ENCODE measurements at regions not wholly inside any gene's neighbourhood (a gene's known extent, or its start where the extent isn't known, plus 50 kb on each side); places are given as distances from the start of the nearest gene placed in this dataset.
A peak's percentile ranks its signal among the peaks of the same experiment; 100 is the strongest.
"Not testable (repeated sequence)": the region's sequence is repeated elsewhere in the genome, so short reads cannot be mapped to it uniquely, and the experiment has no call there.

DNA sequence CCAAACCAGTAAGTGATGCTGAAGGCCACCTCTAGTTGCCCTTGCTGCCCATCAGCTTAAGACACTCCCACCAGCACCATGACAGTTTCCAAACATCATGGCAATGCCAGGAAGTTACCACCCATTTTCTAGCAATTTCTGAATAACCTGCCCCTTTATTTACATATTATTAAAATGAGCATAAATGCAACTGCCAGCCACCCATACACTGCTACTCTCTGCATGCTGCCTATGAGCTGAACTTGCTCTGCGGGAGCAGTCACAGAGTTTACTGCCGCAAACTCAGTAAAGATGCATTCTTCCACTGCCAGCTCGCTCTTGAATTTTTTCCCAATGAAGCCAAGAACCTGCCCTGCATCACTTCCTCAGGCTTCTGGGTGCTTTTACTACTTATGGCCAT is 212.6 kb downstream of the SH2D4B start:
- DNase-seq (ENCODE audit: low read depth in 2 of 2), result no peak

DNA sequence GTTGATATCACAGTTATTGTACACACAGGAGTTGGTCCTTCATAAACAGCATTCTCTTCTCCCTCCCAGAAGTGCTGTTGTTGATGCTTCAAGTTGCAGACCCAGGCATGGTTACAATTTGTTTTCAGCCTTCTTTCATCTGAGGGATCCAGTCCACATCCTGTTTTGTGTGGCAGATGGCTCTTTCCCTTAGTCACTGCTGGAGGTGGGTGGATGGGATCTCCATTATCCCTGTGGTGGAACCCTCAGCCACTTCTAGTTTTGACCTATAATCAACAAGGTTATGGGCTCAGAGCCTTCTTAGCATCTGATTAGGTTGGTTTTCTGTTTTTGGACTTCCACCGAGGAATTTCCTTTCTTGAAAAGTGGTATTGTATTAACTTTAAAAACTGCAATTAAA is 214.2 kb downstream of the SH2D4B start:
- DNase-seq (ENCODE audit: low read depth in 2 of 2), result no peak

DNA sequence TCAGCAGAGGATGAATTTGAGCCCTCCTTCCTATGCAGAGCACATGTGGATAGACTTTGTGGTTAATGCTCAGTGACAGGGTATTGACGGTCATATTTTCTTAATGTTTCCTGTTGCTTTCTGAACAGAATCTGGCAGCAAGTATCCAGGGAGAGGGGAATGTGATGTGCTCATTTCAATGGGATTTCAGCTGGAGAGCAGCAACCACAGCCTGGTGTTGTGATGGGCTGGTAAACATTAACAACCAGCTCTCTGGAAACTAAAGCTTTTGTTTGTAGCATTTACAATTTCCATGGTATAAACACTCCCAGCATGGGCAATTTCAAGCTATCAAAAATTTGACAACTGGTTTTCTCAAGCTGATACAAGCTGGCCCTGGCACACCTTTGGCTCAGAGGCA is 215.9 kb downstream of the SH2D4B start:
- DNase-seq (ENCODE audit: low read depth in 2 of 2), result no peak

DNA sequence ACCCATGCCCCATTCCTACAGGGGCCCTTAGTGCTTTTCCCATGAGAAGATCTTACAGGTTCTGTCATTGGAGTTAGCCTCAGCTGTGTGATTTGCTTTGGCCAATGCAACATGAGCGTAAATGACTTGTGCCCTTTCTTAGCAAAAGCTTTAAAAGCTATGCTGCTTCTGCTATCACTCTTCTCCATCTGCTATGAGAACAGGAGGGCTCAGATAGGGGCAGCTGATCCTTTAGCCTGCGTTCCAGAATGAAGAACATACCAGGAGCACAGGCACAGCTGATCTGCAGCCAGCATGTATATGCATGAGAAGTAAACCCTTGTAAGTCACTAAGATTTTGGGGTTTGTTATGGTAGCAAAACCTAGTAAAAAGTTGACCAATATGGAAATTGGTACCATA is 218.2 kb downstream of the SH2D4B start:
- no peak for DNase-seq (ENCODE audit: low read depth in 2 of 2)

DNA sequence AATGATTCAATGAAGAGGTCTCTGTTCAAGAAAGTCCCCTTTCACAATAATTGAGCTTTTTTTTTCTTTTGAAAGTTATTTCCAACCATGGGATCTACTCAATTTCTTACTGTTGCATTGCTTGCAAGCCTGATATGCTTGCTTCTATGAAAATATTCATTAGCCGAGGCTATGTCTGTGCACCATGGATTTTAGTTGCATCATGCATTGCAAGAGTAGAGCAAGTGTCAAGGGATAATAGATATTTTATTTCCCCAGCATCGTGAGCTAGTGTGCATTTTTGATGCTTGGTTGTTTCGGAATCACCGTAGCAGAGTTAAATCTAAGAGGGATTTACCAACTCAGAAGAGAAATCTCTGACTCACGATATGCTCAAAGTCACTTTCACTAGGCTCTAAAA is 222.0 kb downstream of the SH2D4B start:
- no peak for DNase-seq (ENCODE audit: low read depth in 2 of 2)

DNA sequence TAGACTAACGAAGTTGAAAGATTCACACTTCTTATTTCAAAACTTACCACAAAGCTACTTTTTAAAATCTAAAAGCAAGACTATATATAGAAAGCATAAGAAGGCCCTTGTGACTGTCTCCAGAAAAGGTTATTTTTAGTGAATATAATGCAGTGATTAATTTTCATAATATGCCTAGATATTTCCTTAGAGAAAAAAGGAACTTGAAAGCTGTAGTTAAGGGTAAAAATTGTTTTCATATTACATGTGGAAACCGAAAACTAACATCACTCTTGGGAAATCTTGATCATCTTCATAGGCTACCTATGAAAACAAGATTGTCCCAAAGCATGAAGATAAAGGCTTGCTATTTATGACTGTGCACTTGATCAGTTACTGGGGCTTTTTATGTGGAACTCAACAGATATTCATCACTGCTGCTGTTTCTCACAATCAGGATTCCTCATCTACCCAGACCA is 223.2 kb downstream of the SH2D4B start:
- no peak for DNase-seq (ENCODE audit: low read depth in 2 of 2)

DNA sequence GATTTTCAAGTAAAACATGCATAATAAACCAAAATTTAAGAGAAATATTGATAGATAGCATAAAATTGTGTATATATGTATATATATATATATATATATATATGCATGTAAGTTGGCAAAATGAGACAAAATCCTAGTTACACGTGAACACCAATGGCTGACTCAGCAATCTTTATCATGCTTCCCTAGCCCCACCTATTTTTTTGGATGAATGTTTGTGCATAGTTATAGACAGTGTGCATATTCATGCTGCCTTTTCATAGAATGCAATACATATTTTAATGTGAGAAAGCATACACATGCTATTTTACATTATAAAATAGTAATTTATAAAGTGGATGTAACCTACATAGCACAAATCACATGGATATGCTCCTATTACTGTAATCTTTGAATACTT is 230.3 kb downstream of the SH2D4B start:
- no peak for DNase-seq (ENCODE audit: low read depth in 2 of 2)

DNA sequence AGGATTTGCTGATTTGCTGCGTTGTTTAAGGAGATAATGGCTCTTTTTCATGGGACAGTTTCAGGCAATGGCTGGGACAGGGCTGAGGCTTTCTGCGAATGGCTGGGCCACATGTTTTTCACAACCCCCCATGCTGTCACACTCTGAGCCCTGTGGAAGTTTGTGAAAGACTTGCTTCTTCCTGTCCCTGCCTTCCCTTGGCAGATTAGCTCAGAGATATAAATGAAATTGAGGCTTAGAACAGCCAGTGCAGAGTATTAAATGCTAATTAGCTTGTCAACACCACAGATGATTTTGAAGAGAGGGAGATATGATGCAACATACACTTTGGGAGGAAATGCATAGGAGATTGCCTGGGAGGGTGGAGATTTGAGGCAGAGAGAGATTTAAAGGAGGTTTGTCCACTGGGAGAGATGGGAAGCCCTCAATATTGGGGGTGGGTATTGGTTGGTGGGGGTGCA is 232.0 kb downstream of the SH2D4B start:
- no peak for DNase-seq (ENCODE audit: low read depth in 2 of 2)

DNA sequence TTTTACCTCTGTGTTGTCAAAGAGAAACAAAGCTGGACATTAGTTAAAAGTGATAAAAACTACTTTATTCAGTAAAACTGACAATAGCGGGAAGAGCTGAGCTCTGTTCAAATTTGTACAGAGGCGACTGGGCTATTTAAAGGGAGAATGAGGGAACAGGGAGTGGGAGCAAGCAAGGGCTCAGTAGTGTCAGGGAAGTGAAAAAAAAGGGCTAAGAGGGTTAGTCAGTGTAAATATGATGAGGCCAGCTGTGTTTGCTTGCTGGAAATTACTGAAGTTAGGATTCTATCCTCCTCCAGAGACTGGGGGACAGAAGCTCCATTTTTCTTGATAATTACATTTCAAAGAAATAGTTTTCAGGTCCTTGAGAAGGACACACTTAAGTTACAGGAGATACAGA is 232.5 kb downstream of the SH2D4B start:
- DNase-seq (ENCODE audit: low read depth in 2 of 2), result no peak

DNA sequence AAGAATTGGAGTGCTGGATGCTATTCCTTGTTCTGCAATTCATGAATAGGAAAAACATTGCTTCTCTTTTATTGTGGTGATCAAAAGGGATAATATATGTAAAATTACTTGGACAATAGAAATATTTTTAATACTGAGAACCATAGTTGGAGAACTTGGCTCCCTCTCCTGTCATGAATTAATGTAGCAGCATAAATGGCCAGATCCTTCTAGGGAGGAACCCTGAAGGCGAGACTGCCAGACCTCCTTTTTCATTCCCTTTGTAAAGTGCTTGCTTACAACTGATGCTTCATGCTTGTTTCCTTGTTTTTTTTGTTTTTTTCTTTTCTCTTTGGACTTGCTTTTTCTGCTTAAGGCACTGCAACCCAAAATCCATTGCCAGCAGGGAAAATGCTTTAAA is 233.6 kb downstream of the SH2D4B start:
- DNase-seq (ENCODE audit: low read depth in 2 of 2), result no peak

DNA sequence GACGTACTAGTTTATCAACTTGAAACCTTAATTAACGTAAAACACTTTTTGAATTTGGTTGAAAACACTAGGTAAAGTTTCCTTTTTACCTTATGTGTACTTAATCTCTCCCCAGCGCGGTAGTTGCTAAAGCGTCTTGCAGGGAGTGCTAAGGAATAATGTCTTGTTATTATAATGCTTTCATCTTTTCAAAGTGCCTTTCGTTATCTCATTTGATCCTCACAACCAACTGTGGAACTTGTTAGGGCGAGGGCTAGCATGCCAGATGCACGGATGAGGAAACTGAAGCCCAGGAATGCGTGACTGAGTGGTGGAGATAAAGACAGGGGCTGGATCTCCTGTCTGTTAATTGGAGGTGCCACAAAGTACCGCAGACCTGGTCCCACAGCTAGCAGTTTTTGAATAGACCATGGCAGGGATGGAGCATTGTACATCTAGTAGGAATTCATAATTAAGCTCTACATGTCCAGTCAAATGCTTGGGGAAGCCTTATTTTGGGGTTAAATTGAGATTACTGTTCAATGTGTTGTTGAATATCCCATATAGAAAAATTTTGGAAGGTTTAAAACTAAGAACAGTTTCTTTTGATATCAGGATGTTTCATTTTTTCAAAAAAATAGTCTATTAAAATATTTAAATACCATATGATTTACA is 234.3 kb downstream of the SH2D4B start:
- DNase-seq (ENCODE audit: low read depth in 2 of 2), result no peak

DNA sequence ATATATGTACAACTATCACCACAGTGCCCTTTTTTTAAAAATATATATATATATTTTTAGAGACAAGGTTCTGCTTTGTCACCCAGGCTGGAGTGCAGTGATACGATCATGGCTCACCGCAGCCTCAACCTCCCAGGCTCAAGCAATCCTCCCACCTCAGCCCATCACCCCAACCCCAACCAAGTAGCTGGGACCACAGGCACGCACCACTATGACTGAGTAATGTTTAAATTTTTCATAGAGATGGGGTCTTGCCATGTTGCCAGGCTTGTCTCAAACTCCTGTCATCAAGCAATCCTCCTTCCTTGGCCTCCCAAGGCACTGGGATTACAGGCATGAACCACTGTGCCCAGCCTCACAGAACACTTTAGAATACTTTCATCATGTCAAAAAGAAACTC is 234.9 kb downstream of the SH2D4B start:
- DNase-seq (ENCODE audit: low read depth in 2 of 2), result no peak

DNA sequence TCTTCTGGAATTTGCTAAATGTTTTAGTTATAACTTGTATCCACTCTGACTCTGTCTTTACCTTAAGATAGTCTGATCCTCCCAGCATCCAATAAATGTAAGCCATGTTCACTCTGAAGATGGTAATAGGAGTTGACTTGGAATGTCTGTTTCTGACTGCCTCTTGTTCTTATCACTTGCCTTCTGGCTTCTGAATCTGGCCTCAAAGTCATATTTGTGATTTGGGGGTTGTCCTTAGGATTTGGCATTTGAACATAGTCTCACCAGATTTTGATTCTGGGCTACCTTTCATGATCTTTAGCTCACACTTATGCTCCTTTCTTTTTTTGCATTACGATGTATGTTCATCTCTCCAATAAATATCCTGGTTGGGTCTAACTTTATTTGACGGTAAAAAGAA is 247.0 kb downstream of the SH2D4B start:
- DNase-seq (ENCODE audit: low read depth in 2 of 2), result no peak

DNA sequence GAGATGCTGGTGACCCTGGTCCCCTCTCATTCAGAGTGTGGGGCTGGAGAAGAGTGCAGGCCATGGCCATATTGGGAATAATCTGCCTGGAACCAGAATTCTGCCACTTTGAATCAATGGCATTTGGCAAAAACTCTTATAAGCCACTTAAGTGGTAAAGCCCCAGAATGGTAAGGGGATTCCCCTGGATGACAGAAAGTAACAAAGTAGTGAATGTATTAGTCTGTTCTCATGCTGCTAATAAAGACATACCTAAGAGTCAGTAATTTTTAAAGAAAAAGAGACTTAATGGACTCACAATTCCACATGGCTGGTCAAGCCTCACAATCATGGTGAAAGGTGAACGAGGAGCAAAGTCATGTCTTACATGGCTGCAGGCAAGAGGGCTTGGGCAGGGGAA is 248.6 kb downstream of the SH2D4B start:
- no peak for DNase-seq (ENCODE audit: low read depth in 2 of 2)

DNA sequence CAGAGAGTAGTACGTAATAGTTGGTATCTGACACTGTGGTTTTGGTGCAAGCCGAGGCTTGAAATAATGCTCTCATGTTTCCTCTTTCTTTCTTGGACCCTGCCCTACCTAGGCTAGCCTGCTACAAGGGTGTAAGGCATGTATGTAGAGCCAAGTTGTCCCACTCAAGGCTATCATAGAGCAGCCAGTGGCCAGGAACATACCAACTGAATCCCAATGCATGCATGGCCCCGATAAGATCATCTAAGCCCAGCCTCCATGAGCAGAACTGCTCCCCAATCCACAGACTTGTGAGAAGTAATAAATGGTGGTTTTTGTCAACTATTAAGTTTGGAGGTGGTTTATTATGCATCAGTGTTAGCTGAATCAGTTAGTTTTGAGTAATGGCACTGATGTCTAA is 250.2 kb downstream of the SH2D4B start:
- no peak for DNase-seq (ENCODE audit: low read depth in 2 of 2)

DNA sequence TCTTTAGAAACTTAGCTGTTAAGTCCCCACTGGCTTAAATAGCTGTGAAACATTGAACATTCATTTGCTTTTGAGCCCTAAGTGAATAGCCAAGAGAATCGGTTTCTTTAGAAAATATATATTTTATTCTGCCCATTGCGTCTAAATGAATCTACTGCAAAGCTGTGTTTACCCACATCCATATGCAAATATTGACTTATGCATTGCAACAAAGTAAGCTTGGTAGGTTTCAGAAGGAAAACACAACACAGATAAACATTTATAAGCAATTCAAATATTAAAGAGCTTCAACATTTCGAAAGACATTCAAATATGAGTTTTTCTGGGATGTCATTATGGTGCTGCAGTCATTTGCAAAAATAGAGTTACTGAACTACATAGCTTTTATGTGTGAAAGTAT is 257.3 kb downstream of the SH2D4B start:
- no peak for DNase-seq (ENCODE audit: low read depth in 2 of 2)

DNA sequence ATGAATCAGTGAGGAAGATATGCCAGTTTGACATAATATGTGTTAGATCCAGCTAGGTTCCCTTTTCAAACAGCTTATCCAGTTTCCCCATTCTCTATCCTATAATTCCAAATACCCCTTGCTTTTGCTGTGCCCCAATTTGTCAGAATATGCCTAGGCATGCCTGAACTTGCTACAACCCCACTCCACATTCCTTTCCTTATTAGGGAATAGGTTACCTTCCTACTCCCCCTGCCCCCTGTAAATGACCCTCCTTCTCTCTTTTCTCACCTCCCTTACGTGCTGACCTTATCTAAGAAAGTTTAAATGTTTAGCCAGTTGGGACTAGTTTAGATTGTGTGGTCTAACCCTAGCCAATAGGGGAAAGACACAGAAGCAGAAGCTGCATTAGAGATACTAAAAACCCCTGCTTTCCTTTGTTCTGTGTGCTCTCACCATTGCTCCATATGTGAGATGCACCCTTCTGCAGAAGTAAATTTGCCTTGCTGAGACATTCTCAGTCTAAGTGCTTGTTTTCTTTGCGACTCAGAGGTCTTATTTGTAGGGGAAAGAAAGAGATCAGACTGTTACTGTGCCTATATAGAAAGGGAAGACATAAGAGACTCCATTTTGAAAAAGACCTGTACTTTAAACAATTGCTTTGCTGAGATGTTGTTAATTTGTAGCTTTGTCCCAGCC is 267.8 kb downstream of the SH2D4B start:
- no peak for DNase-seq (ENCODE audit: low read depth in 2 of 2)

DNA sequence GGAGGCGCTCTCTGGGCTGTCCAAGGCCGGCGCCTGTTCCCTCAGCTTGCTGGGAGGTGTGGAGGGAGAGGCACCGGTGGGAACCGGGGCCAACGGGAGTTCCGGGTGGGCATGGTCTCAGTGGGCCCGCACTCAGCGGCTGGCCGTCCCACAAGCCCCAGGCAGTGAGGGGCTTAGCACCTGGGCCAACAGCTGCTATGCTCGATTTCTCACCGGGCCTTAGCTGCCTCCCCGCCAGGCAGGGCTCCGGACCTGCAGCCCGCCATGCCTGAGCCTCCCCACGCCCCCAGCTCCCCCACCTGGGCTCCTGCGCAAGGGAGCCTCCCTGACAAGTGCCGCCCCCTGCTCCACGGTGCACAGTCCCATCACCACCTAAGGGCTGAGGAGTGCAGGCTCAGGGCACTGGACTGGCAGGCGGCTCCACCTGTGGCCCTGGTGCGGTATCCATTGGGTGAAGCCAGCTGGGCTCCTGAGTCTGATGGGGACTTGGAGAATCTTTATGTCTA is 276.5 kb downstream of the SH2D4B start:
- no peak for DNase-seq (ENCODE audit: low read depth in 2 of 2)

DNA sequence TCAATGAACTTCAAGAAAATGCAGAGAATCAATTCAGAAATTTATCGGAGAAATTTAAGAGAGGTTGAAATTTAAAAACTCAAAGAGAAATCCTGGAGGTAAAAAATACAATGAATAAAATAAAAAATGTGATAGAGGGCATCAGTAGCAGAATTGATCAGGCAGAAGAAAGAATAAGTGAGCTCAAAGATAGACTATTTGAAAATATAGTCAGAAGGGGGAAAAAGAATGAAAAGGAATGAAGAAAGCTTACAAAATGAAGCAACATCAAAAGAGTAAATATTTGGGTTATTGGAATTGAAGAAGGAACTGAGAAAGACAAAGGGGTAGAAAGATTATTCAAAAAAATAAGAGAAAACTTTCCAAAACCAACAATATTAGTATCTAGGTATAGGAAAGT is 291.4 kb downstream of the SH2D4B start:
- no peak for DNase-seq (ENCODE audit: low read depth in 2 of 2)

DNA sequence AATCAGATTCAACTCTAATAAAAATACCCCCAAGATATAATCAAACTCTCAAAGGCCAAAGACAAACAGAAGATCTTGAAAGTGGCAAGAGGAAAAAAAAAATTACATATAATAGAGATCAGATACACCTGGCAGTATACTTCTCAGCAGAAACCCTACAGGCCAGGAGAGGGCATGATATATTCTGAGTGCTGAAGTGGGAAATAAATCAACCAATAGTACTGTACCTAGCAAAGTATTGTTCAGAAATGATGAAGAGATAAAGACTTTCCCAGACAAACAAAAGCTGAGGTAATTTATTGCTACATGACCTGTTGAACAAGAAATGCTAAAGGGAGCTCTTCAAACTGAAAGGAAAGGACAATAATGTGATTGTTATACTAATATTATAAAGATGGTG is 291.9 kb downstream of the SH2D4B start:
- DNase-seq (ENCODE audit: low read depth in 2 of 2), result no peak

DNA sequence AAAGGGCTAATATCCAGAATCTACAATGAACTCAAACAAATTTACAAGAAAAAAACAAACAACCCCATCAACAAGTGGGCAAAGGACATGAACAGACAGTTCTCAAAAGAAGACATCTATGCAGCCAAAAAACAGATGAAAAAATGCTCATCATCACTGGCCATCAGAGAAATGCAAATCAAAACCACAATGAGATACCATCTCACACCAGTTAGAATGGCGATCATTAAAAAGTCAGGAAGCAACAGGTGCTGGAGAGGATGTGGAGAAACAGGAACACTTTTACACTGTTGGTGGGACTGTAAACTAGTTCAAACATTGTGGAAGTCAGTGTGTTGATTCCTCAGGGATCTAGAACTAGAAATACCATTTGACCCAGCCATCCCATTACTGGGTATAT is 295.0 kb downstream of the SH2D4B start:
- DNase-seq (ENCODE audit: low read depth in 2 of 2), result not testable (repeated sequence)

DNA sequence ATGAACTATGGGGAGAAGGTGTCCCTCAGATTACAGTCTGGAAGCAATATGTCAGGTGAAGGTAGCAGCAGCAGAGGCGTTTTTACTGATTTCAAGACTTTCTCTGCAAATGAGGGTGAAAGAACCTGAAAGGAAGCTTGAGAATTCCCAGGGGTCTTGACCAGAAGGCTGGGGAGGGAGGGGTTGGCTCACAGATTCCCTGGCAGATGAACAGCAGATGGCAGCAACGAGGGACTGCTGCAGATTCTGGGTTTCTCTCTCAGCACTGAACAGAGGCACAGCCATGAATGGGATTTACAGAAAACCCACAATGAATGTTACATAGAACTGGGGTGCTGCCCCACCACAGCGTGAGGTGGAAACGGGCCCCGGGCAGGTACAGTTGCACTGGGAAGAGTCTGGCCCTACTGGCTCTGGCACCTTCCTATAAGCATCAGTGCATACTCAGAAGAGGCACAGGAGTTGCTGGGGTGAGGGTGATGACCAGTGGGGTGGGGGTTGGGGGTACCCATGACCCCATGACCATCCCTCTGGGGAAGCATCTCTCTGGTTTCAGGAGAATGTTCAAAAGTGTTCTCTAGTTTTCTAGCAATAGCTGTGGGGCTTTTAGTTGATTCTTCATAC is 317.8 kb downstream of the SH2D4B start:
- DNase-seq (ENCODE audit: low read depth in 2 of 2), result peak in 1 of 2 donors; percentile 12

DNA sequence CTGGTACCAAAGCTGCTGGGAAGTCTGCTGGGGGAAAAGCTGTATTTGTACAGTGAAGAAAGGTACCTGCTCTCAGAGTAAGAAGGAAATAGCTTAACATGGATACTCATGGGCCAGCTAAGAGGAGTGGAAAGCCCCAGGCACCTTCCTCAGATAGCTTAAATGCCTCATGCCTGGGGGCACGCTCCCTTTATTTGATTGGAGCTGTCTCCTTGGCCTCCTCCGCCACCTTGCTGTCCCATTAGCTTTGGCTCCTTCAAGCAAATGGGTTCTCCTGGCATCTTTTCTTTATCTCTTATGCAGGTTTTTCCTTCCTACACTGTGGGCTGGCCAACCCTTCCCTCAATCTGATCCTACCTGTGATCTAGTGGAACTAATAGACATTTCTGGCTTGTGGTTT is 318.5 kb downstream of the SH2D4B start:
- DNase-seq (ENCODE audit: low read depth in 2 of 2), result no peak
